Thyroid gland (tissue), 4 donors: ENCODE measurements at regions not wholly inside any gene's neighbourhood (a gene's known extent, or its start where the extent isn't known, plus 50 kb on each side); places are given as distances from the start of the nearest gene placed in this dataset.

Experiments used
- POLR2A ChIP-seq, 2 donors: fragments of 450-650 bp; IDR thresholded peaks; one replicate each; pipeline ENCODE4 v1.6.1; 2017; ENCODE audit warnings: antibody characterized with exemption in 2 of 2, mild to moderate bottlenecking in 2 of 2, moderate library complexity in 1 of 2
- TF ChIP-seq, protein P1 (sequence below), 6 experiments: fragments of 200-600 bp in 3 of 6; fragments of 450-650 bp in 3 of 6; sonication (generic) in 3 of 6; IDR thresholded peaks; one replicate each; pipeline ENCODE4 v1.5.1; 2016 to 2019; ENCODE audit warnings: antibody characterized with exemption in 6 of 6, mild to moderate bottlenecking in 2 of 6, inconsistent platforms in 1 of 6, moderate library complexity in 1 of 6

DNA sequence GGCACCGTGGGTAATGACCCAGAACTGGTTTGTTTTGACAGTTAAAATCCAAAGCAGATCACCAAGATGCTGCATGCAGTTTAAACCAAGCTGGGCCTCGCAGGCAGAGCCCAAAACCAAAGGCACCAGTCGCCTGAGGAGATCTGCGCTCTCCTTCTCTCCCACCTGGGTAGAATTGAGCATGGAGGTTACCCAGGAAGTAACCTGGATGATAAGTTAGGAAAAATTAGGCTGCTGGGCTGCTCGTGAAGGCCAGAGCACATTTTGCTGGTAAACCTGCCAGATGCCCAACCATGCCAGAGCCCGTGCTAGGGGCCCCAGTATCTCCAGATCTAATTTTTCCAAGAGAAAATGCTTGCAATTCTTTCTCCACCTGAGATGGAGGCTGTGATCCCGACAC, 388.3 kb upstream of the MGMT start:
- TF ChIP-seq, protein P1, sequence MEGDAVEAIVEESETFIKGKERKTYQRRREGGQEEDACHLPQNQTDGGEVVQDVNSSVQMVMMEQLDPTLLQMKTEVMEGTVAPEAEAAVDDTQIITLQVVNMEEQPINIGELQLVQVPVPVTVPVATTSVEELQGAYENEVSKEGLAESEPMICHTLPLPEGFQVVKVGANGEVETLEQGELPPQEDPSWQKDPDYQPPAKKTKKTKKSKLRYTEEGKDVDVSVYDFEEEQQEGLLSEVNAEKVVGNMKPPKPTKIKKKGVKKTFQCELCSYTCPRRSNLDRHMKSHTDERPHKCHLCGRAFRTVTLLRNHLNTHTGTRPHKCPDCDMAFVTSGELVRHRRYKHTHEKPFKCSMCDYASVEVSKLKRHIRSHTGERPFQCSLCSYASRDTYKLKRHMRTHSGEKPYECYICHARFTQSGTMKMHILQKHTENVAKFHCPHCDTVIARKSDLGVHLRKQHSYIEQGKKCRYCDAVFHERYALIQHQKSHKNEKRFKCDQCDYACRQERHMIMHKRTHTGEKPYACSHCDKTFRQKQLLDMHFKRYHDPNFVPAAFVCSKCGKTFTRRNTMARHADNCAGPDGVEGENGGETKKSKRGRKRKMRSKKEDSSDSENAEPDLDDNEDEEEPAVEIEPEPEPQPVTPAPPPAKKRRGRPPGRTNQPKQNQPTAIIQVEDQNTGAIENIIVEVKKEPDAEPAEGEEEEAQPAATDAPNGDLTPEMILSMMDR (IDR thresholded peaks at IDR 0.05), result no peak
- no peak for TF ChIP-seq POLR2A (IDR thresholded peaks at IDR 0.05)
